ENCODE measurements at regions not wholly inside any gene's neighbourhood (a gene's known extent, or its start where the extent isn't known, plus 50 kb on each side); places are given as distances from the start of the nearest gene placed in this dataset.
A peak's percentile ranks its signal among the peaks of the same experiment; 100 is the strongest.

GRCh38 chr9:650362-650761 is 191.1 kb upstream of the DMRT1 start:
- in situ Hi-C loops (cut with HindIII; ENCODE audit: low sequenced_read_pairs): no loop called here
- no peak for TF ChIP-seq CTCF (IDR thresholded peaks at IDR 0.05; ENCODE audit: low read depth, low read length)
- no peak for DNase-seq (ENCODE audit: low read depth, low spot score)
- H3K4me3 ChIP-seq (ENCODE audit: low read depth, low read length): no peak overlapping the region

- in situ Hi-C loops (cut with HindIII; ENCODE audit: low sequenced_read_pairs): no loop called here
- H3K4me3 ChIP-seq (ENCODE audit: low read depth, low read length): no peak overlapping the region
- TF ChIP-seq CTCF (IDR thresholded peaks at IDR 0.05; ENCODE audit: low read depth, low read length): no peak
- no peak for DNase-seq (ENCODE audit: low read depth, low spot score)
These were observed 190.1 kb upstream of the DMRT1 start for GRCh38 chr9:651371-651770.

- H3K4me3 ChIP-seq (ENCODE audit: low read depth, low read length): no peak overlapping the region
- TF ChIP-seq CTCF (IDR thresholded peaks at IDR 0.05; ENCODE audit: low read depth, low read length): no peak
- no peak for DNase-seq (ENCODE audit: low read depth, low spot score)
- in situ Hi-C loops (cut with HindIII; ENCODE audit: low sequenced_read_pairs): no loop called here
These were observed 188.6 kb upstream of the DMRT1 start for GRCh38 chr9:652914-653313.

GRCh38 chr9:653421-653820 is 188.1 kb upstream of the DMRT1 start:
- no peak overlapping the region for H3K4me3 ChIP-seq (ENCODE audit: low read depth, low read length)
- in situ Hi-C loops (cut with HindIII; ENCODE audit: low sequenced_read_pairs): no loop called here
- TF ChIP-seq CTCF (IDR thresholded peaks at IDR 0.05; ENCODE audit: low read depth, low read length): no peak
- no peak for DNase-seq (ENCODE audit: low read depth, low spot score)

- in situ Hi-C loops (cut with HindIII; ENCODE audit: low sequenced_read_pairs): no loop called here
- no peak for DNase-seq (ENCODE audit: low read depth, low spot score)
- H3K4me3 ChIP-seq (ENCODE audit: low read depth, low read length): no peak overlapping the region
- no peak for TF ChIP-seq CTCF (IDR thresholded peaks at IDR 0.05; ENCODE audit: low read depth, low read length)
These were observed 187.6 kb upstream of the DMRT1 start for GRCh38 chr9:653856-654387.

GRCh38 chr9:655875-656274 is 185.6 kb upstream of the DMRT1 start:
- no peak for TF ChIP-seq CTCF (IDR thresholded peaks at IDR 0.05; ENCODE audit: low read depth, low read length)
- in situ Hi-C loops (cut with HindIII; ENCODE audit: low sequenced_read_pairs): no loop called here
- H3K4me3 ChIP-seq (ENCODE audit: low read depth, low read length): no peak overlapping the region
- DNase-seq (ENCODE audit: low read depth, low spot score): peak; percentile 17
